HG03558 (cell line): ENCODE measurements at regions not wholly inside any gene's neighbourhood (a gene's known extent, or its start where the extent isn't known, plus 50 kb on each side); places are given as distances from the start of the nearest gene placed in this dataset.
"Not testable (repeated sequence)": the region's sequence is repeated elsewhere in the genome, so short reads cannot be mapped to it uniquely, and the experiment has no call there.

ENCODE experiments used
- ATAC-seq: cut with Tn5 transposase; IDR thresholded peaks from one replicate; pipeline ENCODE4 v1.9.1; 2021; ENCODE audit warnings: moderate number of reproducible peaks; ENCODE audit not compliant: unreplicated experiment; ENCODE audit errors: extremely low read depth

GRCh38 chr18:5029592-5029991, 167.5 kb downstream of the AKAIN1 start:
- no peak for ATAC-seq

- no peak for ATAC-seq
Observed at GRCh38 chr18:5024741-5025140, 172.3 kb downstream of the AKAIN1 start.

- ATAC-seq, result no peak
Observed at GRCh38 chr18:5021558-5021957, 175.5 kb downstream of the AKAIN1 start.

GRCh38 chr18:5015213-5015612, 181.8 kb downstream of the AKAIN1 start:
- ATAC-seq, result no peak

- ATAC-seq, result not testable (repeated sequence)
Observed at GRCh38 chr18:5004031-5004820, 192.8 kb downstream of the AKAIN1 start.

GRCh38 chr18:4994710-4995109, 202.3 kb downstream of the AKAIN1 start:
- no peak for ATAC-seq

- ATAC-seq, result no peak
Observed at GRCh38 chr18:4987452-4988405, 209.3 kb downstream of the AKAIN1 start.

- ATAC-seq, result no peak
Observed at GRCh38 chr18:4986677-4987076, 210.4 kb downstream of the AKAIN1 start.

GRCh38 chr18:4986066-4986465, 211.0 kb downstream of the AKAIN1 start:
- no peak for ATAC-seq

GRCh38 chr18:4961121-4961909, 235.7 kb downstream of the AKAIN1 start:
- ATAC-seq, result no peak

GRCh38 chr18:4960578-4960977, 236.5 kb downstream of the AKAIN1 start:
- no peak for ATAC-seq

- no peak for ATAC-seq
Observed at GRCh38 chr18:4931209-4931608, 265.8 kb downstream of the AKAIN1 start.

GRCh38 chr18:4921548-4921947, 275.5 kb downstream of the AKAIN1 start:
- ATAC-seq, result no peak

GRCh38 chr18:4917509-4917908, 279.5 kb downstream of the AKAIN1 start:
- not testable (repeated sequence) for ATAC-seq

GRCh38 chr18:4908328-4908727, 288.7 kb downstream of the AKAIN1 start:
- ATAC-seq, result no peak

- no peak for ATAC-seq
Observed at GRCh38 chr18:4906856-4907255, 290.2 kb downstream of the AKAIN1 start.

GRCh38 chr18:4888251-4889040, 308.6 kb downstream of the AKAIN1 start:
- no peak for ATAC-seq

GRCh38 chr18:4878480-4878879, 318.6 kb downstream of the AKAIN1 start:
- no peak for ATAC-seq

- ATAC-seq, result no peak
Observed at GRCh38 chr18:4871197-4871596, 325.9 kb downstream of the AKAIN1 start.
